Left cardiac atrium (tissue), 4 donors: ENCODE measurements at regions not wholly inside any gene's neighbourhood (a gene's known extent, or its start where the extent isn't known, plus 50 kb on each side); places are given as distances from the start of the nearest gene placed in this dataset.
A peak's percentile ranks its signal among the peaks of the same experiment; 100 is the strongest.

Experiments
- ATAC-seq, 2 donors: fragments of 200-7000 bp; cut with Tn5 transposase; one replicate each; pipeline ENCODE4 v1.9.1; 2020; ENCODE audit warnings: mild to moderate bottlenecking in 2 of 2, moderate library complexity in 2 of 2
- DNase-seq: peaks from one replicate; pipeline ENCODE4 v3.0.0-alpha.2; 2020
- intact Hi-C, 2 donors: fragments of 100-400 bp; cut with DNase I; formaldehyde crosslinking; loops; one replicate each; pipeline versions ENCODE4 v1.14.1 to v1.15.1; 2022 to 2023
- donor health status: DM: no; HTN: yes; CAD: no.
- donor health status: DM: no; HTN: yes; CAD: no; lungs with severe emphysema.
- donor health status: DM: yes; HTN: yes; CAD: no.
- donor health status: Dilated cardiomyopathy.

GRCh38 chr2:129740504-129740903 lies 239.0 kb upstream of the RAB6C start:
- ATAC-seq (no peak), DNase-seq (no peak)
- intact Hi-C loops = no loop called here

- intact Hi-C loops = no loop called here
- ATAC-seq (no peak), DNase-seq (no peak)
Observed at GRCh38 chr2:129741165-129741564, 238.3 kb upstream of the RAB6C start.

GRCh38 chr2:129741623-129742022 lies 237.8 kb upstream of the RAB6C start:
- no peak for DNase-seq

GRCh38 chr2:129742415-129743180 lies 236.9 kb upstream of the RAB6C start:
- ATAC-seq = no peak
- no peak for DNase-seq
- intact Hi-C loops = no loop called here

More at GRCh38 chr2:129741623-129742022, 237.8 kb upstream of the RAB6C start:
- no peak for ATAC-seq
- intact Hi-C loops = no loop called here

- ATAC-seq (no peak), DNase-seq (no peak)
- intact Hi-C loops = no loop called here
Observed at GRCh38 chr2:129744141-129744540, 235.3 kb upstream of the RAB6C start.

- no peak for ATAC-seq
Observed at GRCh38 chr2:129744649-129745048, 234.8 kb upstream of the RAB6C start.

GRCh38 chr2:129747500-129748125 lies 231.9 kb upstream of the RAB6C start:
- ATAC-seq (no peak), DNase-seq (no peak)

More at GRCh38 chr2:129744649-129745048, 234.8 kb upstream of the RAB6C start:
- intact Hi-C loops = no loop called here
- no peak for DNase-seq

GRCh38 chr2:129748250-129748649 lies 231.2 kb upstream of the RAB6C start:
- DNase-seq = no peak
- ATAC-seq = no peak
- intact Hi-C loops = no loop called here

More at GRCh38 chr2:129747500-129748125, 231.9 kb upstream of the RAB6C start:
- intact Hi-C loops = no loop called here

GRCh38 chr2:129748653-129749052 lies 230.8 kb upstream of the RAB6C start:
- no peak for ATAC-seq
- intact Hi-C loops = no loop called here
- DNase-seq = no peak

GRCh38 chr2:129751409-129751808 lies 228.1 kb upstream of the RAB6C start:
- intact Hi-C loops = no loop called here
- DNase-seq = no peak
- ATAC-seq = no peak

- no peak for DNase-seq
- no peak for ATAC-seq
Observed at GRCh38 chr2:129752176-129752575, 227.3 kb upstream of the RAB6C start.

GRCh38 chr2:129752686-129753085 lies 226.8 kb upstream of the RAB6C start:
- DNase-seq = no peak
- intact Hi-C loops = no loop called here
- ATAC-seq = no peak

More at GRCh38 chr2:129752176-129752575, 227.3 kb upstream of the RAB6C start:
- intact Hi-C loops = no loop called here

GRCh38 chr2:129753261-129753660 lies 226.2 kb upstream of the RAB6C start:
- intact Hi-C loops = no loop called here
- no peak for DNase-seq

GRCh38 chr2:129754421-129754820 lies 225.0 kb upstream of the RAB6C start:
- DNase-seq (no peak), ATAC-seq (no peak)
- intact Hi-C loops = no loop called here

More at GRCh38 chr2:129753261-129753660, 226.2 kb upstream of the RAB6C start:
- ATAC-seq = no peak

GRCh38 chr2:129754831-129755230 lies 224.6 kb upstream of the RAB6C start:
- intact Hi-C loops = no loop called here
- ATAC-seq (no peak), DNase-seq (no peak)

- no peak for ATAC-seq
- intact Hi-C loops = no loop called here
- no peak for DNase-seq
Observed at GRCh38 chr2:129755786-129756185, 223.7 kb upstream of the RAB6C start.

GRCh38 chr2:129756276-129756675 lies 223.2 kb upstream of the RAB6C start:
- intact Hi-C loops = no loop called here
- no peak for ATAC-seq
- no peak for DNase-seq

GRCh38 chr2:129757366-129757914 lies 222.0 kb upstream of the RAB6C start:
- DNase-seq (no peak), ATAC-seq (no peak)
- intact Hi-C loops = no loop called here

GRCh38 chr2:129757915-129758783 lies 221.3 kb upstream of the RAB6C start:
- ATAC-seq (peak; percentile 26 to 43), DNase-seq (no peak)
- intact Hi-C loops = no loop called here
